Activated CD4-positive, alpha-beta T cell treated with anti-CD3 and anti-CD28 coated beads, Interleukin-2, amount 10 ng/mL, durations not matched to agents 7 days and 5 days (primary cell): ENCODE measurements at regions not wholly inside any gene's neighbourhood (a gene's known extent, or its start where the extent isn't known, plus 50 kb on each side); places are given as distances from the start of the nearest gene placed in this dataset.

Experiments
- CTCF ChIA-PET: fragments of 350-600 bp; sonication (Branson Sonifier 250); formaldehyde crosslinking; loops from one replicate; lab custom pipeline; 2021; ENCODE audit warnings: antibody characterized with exemption; lab: Charles Lee
- POLR2A ChIA-PET: fragments of 350-600 bp; sonication (Branson Sonifier 250); formaldehyde crosslinking; loops from one replicate; lab custom pipeline; 2021; ENCODE audit warnings: antibody characterized with exemption; lab: Charles Lee
- DNase-seq: peaks from one replicate; pipeline ENCODE4 v3.0.0-alpha.2; 2020
- H3K27ac Mint-ChIP-seq: one replicate; pipeline ENCODE4 v1.8.0; 2021; ENCODE audit warnings: mild to moderate bottlenecking, moderate library complexity, mixed read lengths
- H3K27me3 Mint-ChIP-seq: one replicate; pipeline ENCODE4 v1.8.0; 2021; ENCODE audit warnings: mixed read lengths
- H3K36me3 Mint-ChIP-seq: one replicate; pipeline ENCODE4 v1.8.0; 2021; ENCODE audit warnings: low read depth, mixed read lengths
- H3K4me1 Mint-ChIP-seq: one replicate; pipeline ENCODE4 v1.8.0; 2021; ENCODE audit warnings: mixed read lengths
- H3K4me3 Mint-ChIP-seq: one replicate; pipeline ENCODE4 v1.8.0; 2021; ENCODE audit warnings: mild to moderate bottlenecking, moderate library complexity, mixed read lengths
- H3K9me3 Mint-ChIP-seq: one replicate; pipeline ENCODE4 v1.8.0; 2021; ENCODE audit warnings: mixed read lengths

DNA sequence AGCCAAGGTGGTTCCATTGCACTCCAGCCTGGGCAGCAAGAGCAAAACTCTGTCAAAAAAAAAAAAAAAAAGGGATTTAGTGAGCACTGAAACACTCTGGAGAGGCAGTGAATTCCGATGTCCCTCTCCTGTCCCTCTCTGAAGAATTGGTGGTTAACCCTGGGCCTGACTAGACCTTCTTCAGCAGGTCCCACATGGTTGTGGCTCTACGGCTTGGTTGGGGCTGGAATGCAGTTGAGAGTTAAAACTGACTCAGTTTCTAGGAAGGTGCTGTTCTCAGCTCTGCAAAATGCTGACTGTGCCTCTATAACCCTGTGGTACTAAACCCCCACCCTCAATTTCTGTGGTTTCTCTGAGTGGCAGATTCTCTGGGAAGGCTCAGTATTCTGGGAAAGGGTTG is 173.3 kb downstream of the SEC16B start:
- Mint-ChIP-seq H3K36me3 (no peaks in the 10 kb centered on the region), H3K9me3 (no peaks in the 10 kb centered on the region), H3K4me3 (no peak overlapping the region), H3K27me3 (no peaks in the 10 kb centered on the region), H3K27ac (no peak overlapping the region), H3K4me1 (peaks cover 2% of the 10 kb centered on the region)
- POLR2A ChIA-PET = no interaction called here
- CTCF ChIA-PET = no interaction called here
- no peak for DNase-seq

DNA sequence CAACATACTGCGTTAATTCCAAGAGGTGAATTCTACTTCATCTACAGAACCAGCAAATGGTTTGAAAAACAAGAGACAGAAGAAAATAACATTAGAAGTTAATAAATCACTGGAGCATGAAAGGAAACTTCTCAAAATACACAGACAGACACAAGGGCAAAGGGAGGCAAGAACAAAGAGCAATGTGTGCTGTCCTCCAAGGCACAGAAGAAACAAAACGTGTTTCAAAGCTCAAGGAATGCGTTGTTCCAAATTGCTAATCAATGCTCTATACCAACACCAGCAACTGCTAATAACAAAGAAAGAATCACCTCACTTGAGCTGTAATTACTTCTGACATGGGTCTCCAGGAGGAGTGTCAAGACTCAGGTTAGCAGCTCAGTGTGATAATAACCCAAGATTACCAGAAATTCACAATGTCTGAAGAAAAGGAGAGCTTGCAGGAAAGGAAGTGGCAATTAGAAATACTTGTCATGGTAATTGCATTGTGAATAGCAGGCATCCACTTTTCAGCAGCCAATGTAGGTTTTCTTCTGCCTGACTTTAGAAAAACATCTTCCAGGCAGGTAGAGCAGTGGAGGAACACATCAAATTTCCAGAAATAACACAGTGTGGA is 175.4 kb downstream of the SEC16B start:
- H3K36me3 Mint-ChIP-seq = no peaks in the 10 kb centered on the region
- no peaks in the 10 kb centered on the region for H3K4me1 Mint-ChIP-seq
- no peak for DNase-seq
- CTCF ChIA-PET = no interaction called here
- no peak overlapping the region for H3K27ac Mint-ChIP-seq
- H3K27me3 Mint-ChIP-seq = no peaks in the 10 kb centered on the region
- POLR2A ChIA-PET = no interaction called here
- no peak overlapping the region for H3K4me3 Mint-ChIP-seq
- no peaks in the 10 kb centered on the region for H3K9me3 Mint-ChIP-seq

DNA sequence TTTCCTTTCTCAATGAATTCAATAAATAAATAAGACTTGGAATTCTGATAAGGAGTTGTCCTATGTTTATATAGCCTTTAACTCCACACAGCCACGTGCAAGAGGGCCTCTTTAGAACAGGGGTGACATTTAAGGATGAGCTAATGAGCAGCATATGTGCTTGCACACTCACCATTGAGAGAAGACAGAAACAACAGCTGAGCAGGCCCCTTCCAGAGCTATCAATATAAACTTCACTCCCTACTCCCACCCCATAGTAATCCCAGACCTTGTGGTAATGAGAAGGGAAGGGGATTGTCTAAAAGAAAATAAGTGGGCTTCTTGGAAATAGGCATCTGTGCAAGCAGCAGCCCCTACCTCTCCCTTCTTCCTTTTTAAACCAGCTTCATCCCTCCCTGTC is 176.0 kb downstream of the SEC16B start:
- DNase-seq = no peak
- no peaks in the 10 kb centered on the region for H3K9me3 Mint-ChIP-seq
- CTCF ChIA-PET = no interaction called here
- POLR2A ChIA-PET = no interaction called here
- H3K4me3 Mint-ChIP-seq = no peak overlapping the region
- no peaks in the 10 kb centered on the region for H3K36me3 Mint-ChIP-seq
- H3K4me1 Mint-ChIP-seq = no peaks in the 10 kb centered on the region
- H3K27ac Mint-ChIP-seq = no peak overlapping the region
- no peaks in the 10 kb centered on the region for H3K27me3 Mint-ChIP-seq

DNA sequence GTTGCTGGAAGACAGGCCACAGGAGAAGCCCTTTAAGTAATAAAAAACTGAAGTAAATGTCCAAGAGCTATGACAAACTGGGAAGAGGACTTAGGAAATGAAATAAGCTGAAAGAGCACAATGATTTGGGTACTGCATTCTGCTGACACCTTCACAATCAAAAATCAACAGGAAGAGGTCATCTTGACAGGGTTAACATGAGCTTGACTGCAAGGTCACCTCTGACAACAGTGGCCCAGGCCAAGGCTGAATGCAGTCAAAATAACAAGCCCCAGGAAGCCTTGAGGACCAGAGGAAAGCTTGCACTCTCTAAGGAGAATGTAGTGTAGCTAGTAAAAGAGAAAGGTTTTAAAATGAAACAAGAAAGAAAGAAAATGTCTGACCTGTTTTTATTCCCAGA is 179.3 kb downstream of the SEC16B start:
- POLR2A ChIA-PET = no interaction called here
- H3K27ac Mint-ChIP-seq = no peak overlapping the region
- H3K36me3 Mint-ChIP-seq = no peaks in the 10 kb centered on the region
- H3K4me3 Mint-ChIP-seq = no peak overlapping the region
- no peaks in the 10 kb centered on the region for H3K9me3 Mint-ChIP-seq
- H3K4me1 Mint-ChIP-seq = no peaks in the 10 kb centered on the region
- CTCF ChIA-PET = no interaction called here
- H3K27me3 Mint-ChIP-seq = no peaks in the 10 kb centered on the region
- no peak for DNase-seq

DNA sequence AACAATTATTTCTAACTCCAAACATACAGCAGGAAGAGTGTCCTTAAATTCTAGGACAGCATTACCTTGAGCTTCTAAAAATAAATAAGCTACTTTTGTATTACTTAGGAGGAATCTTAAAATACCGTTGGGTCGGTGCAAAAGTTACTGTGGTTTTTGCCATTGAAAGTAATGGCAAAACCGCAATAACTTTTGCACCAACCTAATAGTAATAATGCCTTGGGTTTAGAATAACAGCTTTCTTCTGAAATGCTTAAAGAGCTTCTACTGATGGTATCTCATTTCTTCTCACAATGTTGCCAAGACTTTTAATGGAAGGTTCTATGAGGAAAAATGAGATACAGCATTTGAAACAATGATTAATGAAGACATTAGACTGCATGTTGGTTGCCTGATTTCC is 179.9 kb downstream of the SEC16B start:
- DNase-seq = no peak
- no peak overlapping the region for H3K27ac Mint-ChIP-seq
- ChIA-PET POLR2A (no interaction called here), CTCF (no interaction called here)
- H3K4me1 Mint-ChIP-seq = no peaks in the 10 kb centered on the region
- no peak overlapping the region for H3K4me3 Mint-ChIP-seq
- no peaks in the 10 kb centered on the region for H3K9me3 Mint-ChIP-seq
- H3K27me3 Mint-ChIP-seq = no peaks in the 10 kb centered on the region
- no peaks in the 10 kb centered on the region for H3K36me3 Mint-ChIP-seq

DNA sequence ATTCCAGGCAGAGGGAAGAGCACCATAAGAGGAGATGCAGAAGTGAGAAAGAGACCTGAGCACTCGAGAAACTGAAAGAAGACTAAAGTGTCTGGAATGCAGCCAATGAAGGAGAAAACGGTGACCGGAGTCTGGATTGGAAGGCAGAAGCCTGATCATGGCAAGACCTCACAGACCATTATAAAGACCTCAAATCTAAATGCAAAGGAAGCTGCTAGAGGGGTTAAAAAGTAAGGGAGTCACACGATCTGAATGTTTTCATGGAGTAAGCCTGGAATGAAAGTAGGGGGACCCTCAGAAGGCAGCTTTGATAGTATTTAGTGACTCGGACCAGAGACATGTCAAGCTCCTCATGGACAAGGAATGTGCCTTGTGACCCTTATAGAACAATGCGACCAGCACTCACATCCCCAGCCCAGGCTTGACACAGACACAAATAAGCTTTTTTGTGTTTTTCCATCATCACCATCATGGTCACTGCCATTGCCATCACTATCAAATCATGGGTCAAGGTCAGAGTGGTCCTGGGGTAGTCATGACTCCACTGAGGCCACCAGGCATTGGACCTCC is 183.6 kb downstream of the SEC16B start:
- ChIA-PET CTCF (interaction anchor here (0.6 kb wide), 1 partner anchor 718 kb away, joined by 4 read pairs; no protein-coding TSS in a partner anchor), POLR2A (no interaction called here)
- Mint-ChIP-seq H3K27me3 (no peaks in the 10 kb centered on the region), H3K4me1 (no peaks in the 10 kb centered on the region), H3K27ac (no peak overlapping the region), H3K36me3 (no peaks in the 10 kb centered on the region), H3K4me3 (no peak overlapping the region), H3K9me3 (no peaks in the 10 kb centered on the region)
- no peak for DNase-seq

DNA sequence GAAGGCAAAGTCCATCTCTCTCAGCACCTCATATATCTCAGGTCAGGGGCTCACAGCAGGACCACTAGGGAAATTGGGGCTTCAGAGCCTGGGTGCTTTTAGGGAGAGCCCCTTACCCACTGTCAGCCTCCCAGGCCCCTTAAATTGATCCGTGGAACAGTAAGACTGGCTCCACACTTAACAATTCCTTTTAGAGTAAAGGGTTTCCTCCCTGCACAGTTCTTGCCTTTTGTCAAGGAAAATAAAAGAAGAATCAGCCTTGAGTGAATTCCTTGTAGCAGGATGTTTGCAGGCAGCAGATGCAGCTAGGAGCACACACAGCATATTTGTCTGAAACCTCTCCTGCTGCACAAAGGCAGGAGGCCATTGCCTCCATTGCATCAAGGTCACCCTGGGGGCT is 184.9 kb downstream of the SEC16B start:
- CTCF ChIA-PET = no interaction called here
- POLR2A ChIA-PET = no interaction called here
- no peaks in the 10 kb centered on the region for H3K36me3 Mint-ChIP-seq
- H3K27ac Mint-ChIP-seq = no peak overlapping the region
- no peaks in the 10 kb centered on the region for H3K4me1 Mint-ChIP-seq
- no peak for DNase-seq
- no peak overlapping the region for H3K4me3 Mint-ChIP-seq
- no peaks in the 10 kb centered on the region for H3K9me3 Mint-ChIP-seq
- H3K27me3 Mint-ChIP-seq = no peaks in the 10 kb centered on the region

DNA sequence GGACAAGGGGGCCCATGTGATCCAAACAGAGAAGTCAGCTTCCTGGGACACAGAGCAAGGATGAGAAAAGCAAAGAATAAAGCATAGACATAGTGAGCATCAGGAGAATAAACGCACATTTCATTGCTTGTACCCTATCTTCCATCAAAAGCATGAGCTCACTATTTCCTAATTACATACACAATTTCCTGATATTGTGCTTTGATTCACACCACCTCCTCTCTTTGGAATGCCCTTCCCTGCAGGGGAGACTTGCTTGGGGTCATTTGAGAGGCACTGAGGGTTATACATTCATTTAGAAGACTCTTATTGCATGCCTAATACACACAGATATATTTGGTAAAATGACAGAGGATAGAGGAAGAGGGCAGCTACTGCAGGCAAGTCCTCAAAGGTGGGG is 185.4 kb downstream of the SEC16B start:
- no peak overlapping the region for H3K27ac Mint-ChIP-seq
- no peaks in the 10 kb centered on the region for H3K4me1 Mint-ChIP-seq
- H3K36me3 Mint-ChIP-seq = no peaks in the 10 kb centered on the region
- no peaks in the 10 kb centered on the region for H3K9me3 Mint-ChIP-seq
- no peaks in the 10 kb centered on the region for H3K27me3 Mint-ChIP-seq
- no peak for DNase-seq
- ChIA-PET POLR2A (interaction anchor here (0.7 kb wide), 1 partner anchor 641 kb away, joined by 3 read pairs; no protein-coding TSS in a partner anchor), CTCF (no interaction called here)
- no peak overlapping the region for H3K4me3 Mint-ChIP-seq

DNA sequence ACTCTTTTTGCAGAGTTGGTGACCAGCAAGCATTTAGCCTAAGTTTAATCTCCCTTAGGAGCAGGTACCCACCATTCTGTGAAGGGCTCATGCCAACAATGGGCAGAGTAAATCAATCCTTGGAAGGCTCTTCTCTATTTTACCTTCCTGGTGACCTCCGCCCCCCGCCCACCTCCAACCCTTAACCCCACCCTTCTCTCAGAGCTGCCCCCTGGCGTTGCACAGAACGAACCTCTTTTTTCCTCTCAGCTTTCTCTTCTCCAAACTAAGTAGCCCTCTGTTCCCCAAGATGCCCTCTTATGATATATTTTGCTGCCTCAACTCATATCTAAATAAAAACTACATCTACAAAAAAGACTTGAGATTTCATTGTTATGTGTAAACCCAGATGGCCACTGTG is 186.8 kb downstream of the SEC16B start:
- ChIA-PET CTCF (no interaction called here), POLR2A (no interaction called here)
- no peaks in the 10 kb centered on the region for H3K4me1 Mint-ChIP-seq
- H3K36me3 Mint-ChIP-seq = no peaks in the 10 kb centered on the region
- H3K27ac Mint-ChIP-seq = no peak overlapping the region
- no peak for DNase-seq
- H3K27me3 Mint-ChIP-seq = no peaks in the 10 kb centered on the region
- no peak overlapping the region for H3K4me3 Mint-ChIP-seq
- H3K9me3 Mint-ChIP-seq = no peaks in the 10 kb centered on the region

DNA sequence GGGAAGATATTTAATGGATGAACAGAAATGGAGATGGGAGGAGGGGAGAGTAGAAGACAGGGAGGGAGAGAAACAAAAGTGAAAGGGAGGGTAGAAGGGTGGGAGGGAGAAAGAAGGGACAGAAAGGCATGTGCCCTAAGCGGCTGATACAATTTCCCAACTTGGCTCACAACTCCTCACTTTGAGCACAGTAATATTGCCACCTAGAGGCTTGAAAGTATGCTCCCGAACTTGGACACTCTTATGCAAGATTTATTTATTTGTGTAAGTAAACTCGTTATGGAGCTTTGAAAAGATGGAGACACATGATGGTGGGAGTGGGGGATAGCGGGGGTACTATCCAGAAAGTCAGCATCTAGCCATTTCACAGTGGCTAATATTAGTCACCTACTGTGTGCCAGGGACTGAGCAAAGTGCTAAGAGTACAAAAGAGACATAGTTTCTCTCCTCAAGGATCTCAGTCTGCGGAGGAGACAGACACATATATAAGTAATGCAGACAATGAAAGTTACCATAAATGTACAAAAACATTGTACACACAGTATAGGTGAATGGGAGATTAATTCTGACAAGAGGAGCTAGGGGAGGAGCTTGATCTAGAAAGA is 189.7 kb downstream of the SEC16B start:
- Mint-ChIP-seq H3K36me3 (no peaks in the 10 kb centered on the region), H3K27me3 (no peaks in the 10 kb centered on the region), H3K4me3 (no peak overlapping the region), H3K9me3 (peaks cover 6% of the 10 kb centered on the region), H3K4me1 (no peaks in the 10 kb centered on the region), H3K27ac (no peak overlapping the region)
- CTCF ChIA-PET = no interaction called here
- no peak for DNase-seq
- POLR2A ChIA-PET = no interaction called here

DNA sequence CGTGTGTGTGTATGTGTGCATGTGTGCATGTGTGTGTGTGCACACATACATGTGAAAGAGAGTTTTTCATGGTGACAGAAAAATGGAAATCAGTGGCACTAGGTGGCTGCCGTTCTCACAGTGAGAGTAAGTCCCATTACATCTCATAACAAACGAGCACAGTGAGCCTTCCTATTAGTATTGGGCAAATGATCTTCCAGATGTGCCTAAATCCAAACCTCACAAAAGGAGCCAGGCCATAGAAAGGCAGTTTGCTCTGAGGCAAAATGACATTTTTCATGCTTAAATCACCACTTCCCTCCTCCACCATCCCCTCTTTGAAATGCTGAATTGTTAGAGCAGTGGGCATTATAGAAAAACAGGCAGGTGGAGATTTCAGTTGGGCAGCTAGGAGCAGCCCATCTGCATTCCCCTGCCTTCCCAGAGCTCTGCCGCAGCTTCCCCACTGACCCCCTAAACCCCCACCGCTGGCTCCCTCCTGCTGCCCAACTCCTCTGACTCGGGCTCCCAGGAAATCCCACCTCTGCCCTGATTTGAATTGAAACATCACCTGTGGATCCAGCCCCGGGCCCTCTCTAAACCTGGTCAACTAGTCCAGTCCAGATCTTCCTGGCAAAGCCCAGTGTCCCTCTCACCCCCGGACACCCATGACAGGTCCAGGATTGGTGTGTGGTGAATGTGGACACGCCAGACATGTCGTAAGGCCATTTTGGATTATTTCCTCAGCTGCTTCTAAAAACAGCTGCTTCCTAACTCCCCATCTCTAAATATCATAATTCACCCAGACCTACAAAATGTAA is 190.5 kb downstream of the SEC16B start:
- H3K9me3 Mint-ChIP-seq = peaks cover 13% of the 10 kb centered on the region
- POLR2A ChIA-PET = no interaction called here
- H3K4me3 Mint-ChIP-seq = no peak overlapping the region
- no peak for DNase-seq
- CTCF ChIA-PET = no interaction called here
- no peak overlapping the region for H3K27ac Mint-ChIP-seq
- H3K4me1 Mint-ChIP-seq = no peaks in the 10 kb centered on the region
- no peaks in the 10 kb centered on the region for H3K27me3 Mint-ChIP-seq
- no peaks in the 10 kb centered on the region for H3K36me3 Mint-ChIP-seq

DNA sequence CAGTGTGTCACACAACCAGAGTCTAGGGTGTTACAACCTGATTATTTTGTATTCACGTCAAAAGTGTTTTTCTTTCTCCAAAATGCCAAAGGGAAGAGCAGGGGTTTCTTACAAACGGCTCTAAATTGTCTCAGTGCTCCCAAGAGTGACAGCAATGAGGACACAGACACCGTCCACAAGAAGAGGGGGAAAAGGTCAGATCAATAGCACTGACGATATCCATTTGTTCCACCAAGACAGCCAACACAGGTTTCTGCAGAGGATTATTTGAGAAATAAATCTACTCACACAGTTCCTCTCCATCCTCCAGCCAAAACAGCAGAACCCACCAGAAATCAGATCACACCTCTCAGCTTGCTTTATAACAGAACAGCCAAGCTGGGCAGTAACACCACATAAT is 193.9 kb downstream of the SEC16B start:
- ChIA-PET POLR2A (no interaction called here), CTCF (no interaction called here)
- no peak overlapping the region for H3K4me3 Mint-ChIP-seq
- H3K27me3 Mint-ChIP-seq = no peaks in the 10 kb centered on the region
- DNase-seq = no peak
- H3K27ac Mint-ChIP-seq = no peak overlapping the region
- peaks cover 22% of the 10 kb centered on the region for H3K9me3 Mint-ChIP-seq
- H3K4me1 Mint-ChIP-seq = no peaks in the 10 kb centered on the region
- no peaks in the 10 kb centered on the region for H3K36me3 Mint-ChIP-seq

DNA sequence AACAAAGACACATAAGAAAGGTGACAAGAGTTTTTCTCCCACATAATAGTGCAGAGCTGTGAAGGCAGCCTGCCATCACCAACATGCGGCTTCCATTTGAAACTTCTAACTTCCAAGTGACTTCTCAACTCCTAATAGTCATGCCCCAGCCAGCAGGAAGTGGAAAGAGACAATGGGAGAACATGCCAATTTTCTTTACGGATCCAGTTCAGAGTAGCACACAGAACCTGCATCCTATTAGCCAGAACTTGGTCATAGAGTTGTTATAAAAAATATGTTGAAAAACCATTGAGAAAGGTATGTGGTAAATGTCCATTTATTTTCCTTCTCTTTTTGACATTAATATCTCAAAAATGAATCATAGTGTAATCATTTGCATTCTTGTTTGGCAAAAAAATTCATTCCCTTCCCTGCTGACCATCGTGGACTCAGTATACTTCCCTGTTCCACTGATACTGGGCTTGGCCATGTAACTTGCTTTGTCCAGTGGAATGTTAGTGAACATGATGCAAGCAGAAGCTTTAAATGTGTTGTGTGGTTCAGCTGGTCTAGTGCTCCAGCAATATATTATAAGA is 197.4 kb downstream of the SEC16B start:
- ChIA-PET CTCF (no interaction called here), POLR2A (no interaction called here)
- Mint-ChIP-seq H3K4me1 (no peaks in the 10 kb centered on the region), H3K27ac (no peak overlapping the region), H3K36me3 (no peaks in the 10 kb centered on the region), H3K9me3 (peaks cover 20% of the 10 kb centered on the region), H3K4me3 (no peak overlapping the region), H3K27me3 (no peaks in the 10 kb centered on the region)
- DNase-seq = no peak
